ENCODE measurements at regions not wholly inside any gene's neighbourhood (a gene's known extent, or its start where the extent isn't known, plus 50 kb on each side); places are given as distances from the start of the nearest gene placed in this dataset.
"Not testable (repeated sequence)": the region's sequence is repeated elsewhere in the genome, so short reads cannot be mapped to it uniquely, and the experiment has no call there.

DNA sequence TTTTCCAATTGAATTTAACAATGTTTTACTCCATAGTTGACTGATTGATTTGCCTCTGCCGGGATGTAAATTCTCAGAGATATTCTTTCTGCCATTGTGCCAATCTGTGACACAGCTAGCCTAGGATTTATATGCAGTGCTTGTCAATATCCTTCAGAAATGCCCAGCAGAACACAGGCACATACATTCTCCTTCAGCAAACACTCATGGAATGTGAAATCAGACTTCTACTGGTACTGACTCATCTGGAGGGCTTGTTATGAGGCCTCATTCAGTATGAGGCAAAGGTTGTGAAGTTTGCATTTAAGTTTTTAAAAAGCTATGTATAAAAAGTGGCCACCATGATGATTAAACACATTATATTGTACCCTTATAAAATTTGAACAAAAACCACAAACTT, 158.4 kb downstream of the POTEC start:
- H3F3A ChIP-seq (ENCODE audit: insufficient read depth); H3K4me1 ChIP-seq (ENCODE audit: insufficient read depth); H4K20me1 ChIP-seq (ENCODE audit: insufficient read depth); H3K27me3 ChIP-seq (replicated peaks; ENCODE audit: insufficient read depth); H3K4me2 ChIP-seq (ENCODE audit: unreplicated experiment); H3K9me2 ChIP-seq (ENCODE audit: insufficient read depth); H3K9me3 ChIP-seq (ENCODE audit: low read depth); H3K9ac ChIP-seq; H3K36me3 ChIP-seq (ENCODE audit: low read depth); H2AFZ ChIP-seq; DNase-seq; H3K4me3 ChIP-seq; H3K27ac ChIP-seq; H3K79me2 ChIP-seq (ENCODE audit: insufficient read depth): not testable (repeated sequence)
- in situ Hi-C loops (cut with MboI), result loop anchor here (25.0 kb wide), 1 partner anchor 548 kb away; no protein-coding TSS in a partner anchor
- 10 to 14% methylated on average over 1 of the region's 1 CpG for WGBS, 2 experiments (ENCODE audit: low coverage in 1 of 2, low lambda C conversion rate in 2 of 2, missing lambda C conversion rate in 2 of 2)

GRCh38 chr18:14382666-14383065, 160.7 kb downstream of the POTEC start:
- H2AFZ ChIP-seq; H3K27ac ChIP-seq; H3K9me3 ChIP-seq (ENCODE audit: low read depth); DNase-seq; H3K4me1 ChIP-seq (ENCODE audit: insufficient read depth); H3F3A ChIP-seq (ENCODE audit: insufficient read depth); H3K27me3 ChIP-seq (replicated peaks; ENCODE audit: insufficient read depth); H3K9ac ChIP-seq; H3K79me2 ChIP-seq (ENCODE audit: insufficient read depth); H3K36me3 ChIP-seq (ENCODE audit: low read depth); H3K9me2 ChIP-seq (ENCODE audit: insufficient read depth); H3K4me3 ChIP-seq; H4K20me1 ChIP-seq (ENCODE audit: insufficient read depth); H3K4me2 ChIP-seq (ENCODE audit: unreplicated experiment): not testable (repeated sequence)
- in situ Hi-C loops (cut with MboI), result loop anchor here (25.0 kb wide), 1 partner anchor 545 kb away; no protein-coding TSS in a partner anchor
- 41 to 59% methylated on average over 6 to 25 of the region's 25 CpGs for WGBS, 2 experiments (ENCODE audit: low coverage in 1 of 2, low lambda C conversion rate in 2 of 2, missing lambda C conversion rate in 2 of 2)

- H4K20me1 ChIP-seq (ENCODE audit: insufficient read depth); H2AFZ ChIP-seq; H3K9me3 ChIP-seq (ENCODE audit: low read depth); DNase-seq; H3K36me3 ChIP-seq (ENCODE audit: low read depth); H3K4me1 ChIP-seq (ENCODE audit: insufficient read depth); H3K27ac ChIP-seq; H3K79me2 ChIP-seq (ENCODE audit: insufficient read depth); H3F3A ChIP-seq (ENCODE audit: insufficient read depth); H3K9me2 ChIP-seq (ENCODE audit: insufficient read depth); H3K9ac ChIP-seq; H3K4me3 ChIP-seq; H3K4me2 ChIP-seq (ENCODE audit: unreplicated experiment); H3K27me3 ChIP-seq (replicated peaks; ENCODE audit: insufficient read depth): not testable (repeated sequence)
- 80 to 88% methylated on average over 2 of the region's 2 CpGs for WGBS, 2 experiments (ENCODE audit: low coverage in 1 of 2, low lambda C conversion rate in 2 of 2, missing lambda C conversion rate in 2 of 2)
- in situ Hi-C loops (cut with MboI), result loop anchor here (25.0 kb wide), 1 partner anchor 542 kb away; no protein-coding TSS in a partner anchor
Measured at GRCh38 chr18:14379489-14379888, 163.9 kb downstream of the POTEC start.

DNA sequence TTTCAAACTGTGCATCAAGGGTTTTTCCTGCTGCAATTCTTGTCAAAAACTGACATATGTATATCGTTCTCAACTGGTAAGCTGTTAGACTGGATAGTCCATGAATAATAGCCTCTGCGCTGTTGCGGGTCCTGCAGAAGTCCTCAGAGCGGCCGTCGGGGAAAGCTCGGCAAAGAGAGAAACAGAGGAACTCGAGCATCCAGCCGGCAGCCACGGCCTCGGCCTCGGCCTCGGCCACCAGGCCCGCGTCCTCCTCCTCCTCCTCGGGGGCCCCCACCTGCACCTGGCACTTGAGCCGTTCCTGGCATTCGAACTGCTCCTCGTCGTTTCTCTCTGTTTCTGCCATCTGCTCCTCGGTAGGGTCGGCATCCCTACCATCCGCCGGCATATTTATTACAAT, 165.0 kb downstream of the POTEC start:
- not testable (repeated sequence) for DNase-seq

GRCh38 chr18:14361346-14361745, 182.1 kb downstream of the POTEC start:
- H3K9me2 ChIP-seq (ENCODE audit: insufficient read depth); H3K27ac ChIP-seq; H3K9me3 ChIP-seq (ENCODE audit: low read depth); H3K4me1 ChIP-seq (ENCODE audit: insufficient read depth); H3K4me2 ChIP-seq (ENCODE audit: unreplicated experiment); H4K20me1 ChIP-seq (ENCODE audit: insufficient read depth); H3F3A ChIP-seq (ENCODE audit: insufficient read depth); H3K79me2 ChIP-seq (ENCODE audit: insufficient read depth); H3K36me3 ChIP-seq (ENCODE audit: low read depth); DNase-seq; in situ Hi-C loops (cut with MboI); H3K27me3 ChIP-seq (replicated peaks; ENCODE audit: insufficient read depth); H3K4me3 ChIP-seq; H3K9ac ChIP-seq; H2AFZ ChIP-seq: not testable (repeated sequence)
- WGBS, 2 experiments (ENCODE audit: low coverage in 1 of 2, low lambda C conversion rate in 2 of 2, missing lambda C conversion rate in 2 of 2), result 47 to 50% methylated on average over 12 to 18 of the region's 18 CpGs

More for the DNA sequence above, 165.0 kb downstream of the POTEC start:
- not testable (repeated sequence) for H3K4me2 ChIP-seq (ENCODE audit: unreplicated experiment); H3K36me3 ChIP-seq (ENCODE audit: low read depth); H4K20me1 ChIP-seq (ENCODE audit: insufficient read depth); H3F3A ChIP-seq (ENCODE audit: insufficient read depth); H3K9me3 ChIP-seq (ENCODE audit: low read depth); H3K9me2 ChIP-seq (ENCODE audit: insufficient read depth); H3K79me2 ChIP-seq (ENCODE audit: insufficient read depth); H3K9ac ChIP-seq; H2AFZ ChIP-seq; H3K4me3 ChIP-seq; H3K27me3 ChIP-seq (replicated peaks; ENCODE audit: insufficient read depth); H3K27ac ChIP-seq; H3K4me1 ChIP-seq (ENCODE audit: insufficient read depth)
- in situ Hi-C loops (cut with MboI), result loop anchor here (25.0 kb wide), 1 partner anchor 541 kb away; no protein-coding TSS in a partner anchor
- WGBS, 2 experiments (ENCODE audit: low coverage in 1 of 2, low lambda C conversion rate in 2 of 2, missing lambda C conversion rate in 2 of 2), result 44 to 55% methylated on average over 24 of the region's 24 CpGs

DNA sequence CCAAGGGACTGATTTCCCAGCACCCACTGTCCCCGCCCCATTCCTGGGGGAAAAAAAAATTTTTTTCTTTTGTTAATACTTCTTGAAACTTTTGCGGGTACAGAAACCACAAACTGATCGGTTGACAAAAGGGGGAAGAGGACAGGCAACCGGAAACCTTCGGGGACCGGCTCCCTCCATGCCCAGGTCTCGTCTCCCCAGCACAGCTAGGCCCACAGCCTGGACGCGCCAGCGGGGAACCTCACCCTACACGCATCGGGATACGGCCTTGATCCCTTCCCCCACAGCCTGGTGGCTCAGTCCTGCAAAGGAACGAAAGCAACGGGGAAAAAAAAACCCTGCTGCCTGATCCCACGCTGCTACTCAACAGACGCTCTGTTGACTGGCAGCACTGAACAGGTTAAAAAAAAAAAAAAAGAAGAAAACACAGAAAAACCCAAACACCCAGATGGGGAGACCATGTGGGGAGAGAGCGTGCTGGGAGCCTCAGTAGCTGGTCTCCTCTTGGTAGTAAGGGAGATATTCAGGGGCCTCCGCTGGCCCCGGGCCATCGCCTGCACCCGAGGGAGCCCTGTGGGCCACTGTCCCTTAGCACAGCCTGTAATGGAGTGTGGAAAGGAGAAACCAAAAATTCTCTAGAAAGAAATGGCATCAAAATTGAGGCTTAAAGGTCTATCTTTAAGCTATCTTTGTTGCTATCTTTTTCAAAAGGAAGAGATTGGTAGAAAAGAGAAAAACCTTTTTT, 185.7 kb downstream of the POTEC start:
- in situ Hi-C loops (cut with MboI); H3K27ac ChIP-seq; H3K27me3 ChIP-seq (replicated peaks; ENCODE audit: insufficient read depth); H3K4me3 ChIP-seq; H4K20me1 ChIP-seq (ENCODE audit: insufficient read depth); H3K9me3 ChIP-seq (ENCODE audit: low read depth); H3K4me1 ChIP-seq (ENCODE audit: insufficient read depth); H3K79me2 ChIP-seq (ENCODE audit: insufficient read depth); H3K9me2 ChIP-seq (ENCODE audit: insufficient read depth); H3F3A ChIP-seq (ENCODE audit: insufficient read depth); H2AFZ ChIP-seq; H3K36me3 ChIP-seq (ENCODE audit: low read depth); DNase-seq; H3K4me2 ChIP-seq (ENCODE audit: unreplicated experiment); H3K9ac ChIP-seq: not testable (repeated sequence)
- WGBS, 2 experiments (ENCODE audit: low coverage in 1 of 2, low lambda C conversion rate in 2 of 2, missing lambda C conversion rate in 2 of 2), result 54 to 62% methylated on average over 22 of the region's 22 CpGs

- H3F3A ChIP-seq (ENCODE audit: insufficient read depth); H3K9ac ChIP-seq; H2AFZ ChIP-seq; H3K4me1 ChIP-seq (ENCODE audit: insufficient read depth); H3K4me2 ChIP-seq (ENCODE audit: unreplicated experiment); H3K27ac ChIP-seq; H4K20me1 ChIP-seq (ENCODE audit: insufficient read depth); in situ Hi-C loops (cut with MboI); H3K27me3 ChIP-seq (replicated peaks; ENCODE audit: insufficient read depth); H3K9me3 ChIP-seq (ENCODE audit: low read depth); H3K79me2 ChIP-seq (ENCODE audit: insufficient read depth); H3K4me3 ChIP-seq; DNase-seq; H3K9me2 ChIP-seq (ENCODE audit: insufficient read depth); H3K36me3 ChIP-seq (ENCODE audit: low read depth): not testable (repeated sequence)
- WGBS, 2 experiments (ENCODE audit: low coverage in 1 of 2, low lambda C conversion rate in 2 of 2, missing lambda C conversion rate in 2 of 2), result 5 to 8% methylated on average over 3 of the region's 3 CpGs
Measured at GRCh38 chr18:14342170-14342569, 201.2 kb downstream of the POTEC start.

DNA sequence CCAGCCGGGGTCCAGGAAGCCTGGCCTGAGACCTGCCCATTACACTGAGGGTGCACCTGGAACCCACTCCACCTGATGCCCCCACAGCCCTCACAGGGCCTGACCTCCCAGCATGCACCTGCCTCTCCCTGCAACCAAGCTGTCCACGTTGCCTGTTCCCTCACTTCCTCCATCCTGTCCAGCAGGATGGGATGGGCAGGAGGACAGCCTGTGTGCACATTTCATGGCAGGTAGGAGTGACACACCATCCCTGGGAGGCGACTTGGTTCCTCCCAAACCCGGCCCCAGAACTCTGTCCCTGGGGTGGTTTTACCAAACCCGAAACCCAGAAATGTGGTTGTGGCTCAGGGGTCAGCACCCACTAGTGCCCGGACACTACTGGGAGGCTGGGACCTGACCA, 203.8 kb upstream of the ZNF519 start:
- H3K36me3 ChIP-seq (ENCODE audit: low read depth); H4K20me1 ChIP-seq (ENCODE audit: insufficient read depth); in situ Hi-C loops (cut with MboI); H3K4me3 ChIP-seq; H3K27me3 ChIP-seq (replicated peaks; ENCODE audit: insufficient read depth); H2AFZ ChIP-seq; H3K9me3 ChIP-seq (ENCODE audit: low read depth); H3K4me2 ChIP-seq (ENCODE audit: unreplicated experiment); DNase-seq; H3K9me2 ChIP-seq (ENCODE audit: insufficient read depth); H3K4me1 ChIP-seq (ENCODE audit: insufficient read depth); H3F3A ChIP-seq (ENCODE audit: insufficient read depth); H3K79me2 ChIP-seq (ENCODE audit: insufficient read depth); H3K9ac ChIP-seq; H3K27ac ChIP-seq: not testable (repeated sequence)
- WGBS, 2 experiments (ENCODE audit: low coverage in 1 of 2, low lambda C conversion rate in 2 of 2, missing lambda C conversion rate in 2 of 2), result 24 to 37% methylated on average over 6 of the region's 6 CpGs

Measured in GM23248 (cell line).